Nephron progenitor cell (in vitro differentiated cells): ENCODE measurements at regions not wholly inside any gene's neighbourhood (a gene's known extent, or its start where the extent isn't known, plus 50 kb on each side); places are given as distances from the start of the nearest gene placed in this dataset.

ENCODE experiments used
- DNase-seq: peaks from one replicate; pipeline ENCODE4 v3.0.0; 2021
- H3K27ac Mint-ChIP-seq: 2 replicates; pipeline ENCODE4 v1.8.0; 2021; ENCODE audit warnings: mild to moderate bottlenecking, moderate library complexity, mixed read lengths
- H3K27me3 Mint-ChIP-seq: 2 replicates; pipeline ENCODE4 v1.8.0; 2021; ENCODE audit warnings: mild to moderate bottlenecking, low read depth, mixed read lengths; ENCODE audit not compliant: poor library complexity
- H3K36me3 Mint-ChIP-seq: 2 replicates; pipeline ENCODE4 v1.8.0; 2021; ENCODE audit warnings: low read depth, mixed read lengths
- H3K4me1 Mint-ChIP-seq: 2 replicates; pipeline ENCODE4 v1.8.0; 2021; ENCODE audit warnings: mixed read lengths
- H3K4me3 Mint-ChIP-seq: 2 replicates; pipeline ENCODE4 v1.8.0; 2021; ENCODE audit warnings: mild to moderate bottlenecking, moderate library complexity, mixed read lengths
- H3K9me3 Mint-ChIP-seq: 2 replicates; pipeline ENCODE4 v1.8.0; 2021; ENCODE audit warnings: mild to moderate bottlenecking, moderate library complexity, mixed read lengths
- TF ChIP-seq, protein P1 (sequence below): fragments of 200-600 bp; sonication (generic); IDR thresholded peaks from 2 replicates; pipeline ENCODE4 v1.5.0; 2021; ENCODE audit warnings: antibody characterized with exemption

GRCh38 chr5:143471041-143471509, 67.6 kb upstream of the NR3C1 start:
- no peak for DNase-seq
- Mint-ChIP-seq H3K27ac (no peak overlapping the region), H3K4me3 (no peak overlapping the region), H3K9me3 (no peaks in the 10 kb centered on the region), H3K36me3 (no peaks in the 10 kb centered on the region), H3K4me1 (no peaks in the 10 kb centered on the region), H3K27me3 (no peaks in the 10 kb centered on the region)
- TF ChIP-seq, protein P1, sequence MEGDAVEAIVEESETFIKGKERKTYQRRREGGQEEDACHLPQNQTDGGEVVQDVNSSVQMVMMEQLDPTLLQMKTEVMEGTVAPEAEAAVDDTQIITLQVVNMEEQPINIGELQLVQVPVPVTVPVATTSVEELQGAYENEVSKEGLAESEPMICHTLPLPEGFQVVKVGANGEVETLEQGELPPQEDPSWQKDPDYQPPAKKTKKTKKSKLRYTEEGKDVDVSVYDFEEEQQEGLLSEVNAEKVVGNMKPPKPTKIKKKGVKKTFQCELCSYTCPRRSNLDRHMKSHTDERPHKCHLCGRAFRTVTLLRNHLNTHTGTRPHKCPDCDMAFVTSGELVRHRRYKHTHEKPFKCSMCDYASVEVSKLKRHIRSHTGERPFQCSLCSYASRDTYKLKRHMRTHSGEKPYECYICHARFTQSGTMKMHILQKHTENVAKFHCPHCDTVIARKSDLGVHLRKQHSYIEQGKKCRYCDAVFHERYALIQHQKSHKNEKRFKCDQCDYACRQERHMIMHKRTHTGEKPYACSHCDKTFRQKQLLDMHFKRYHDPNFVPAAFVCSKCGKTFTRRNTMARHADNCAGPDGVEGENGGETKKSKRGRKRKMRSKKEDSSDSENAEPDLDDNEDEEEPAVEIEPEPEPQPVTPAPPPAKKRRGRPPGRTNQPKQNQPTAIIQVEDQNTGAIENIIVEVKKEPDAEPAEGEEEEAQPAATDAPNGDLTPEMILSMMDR, result no peak

DNA sequence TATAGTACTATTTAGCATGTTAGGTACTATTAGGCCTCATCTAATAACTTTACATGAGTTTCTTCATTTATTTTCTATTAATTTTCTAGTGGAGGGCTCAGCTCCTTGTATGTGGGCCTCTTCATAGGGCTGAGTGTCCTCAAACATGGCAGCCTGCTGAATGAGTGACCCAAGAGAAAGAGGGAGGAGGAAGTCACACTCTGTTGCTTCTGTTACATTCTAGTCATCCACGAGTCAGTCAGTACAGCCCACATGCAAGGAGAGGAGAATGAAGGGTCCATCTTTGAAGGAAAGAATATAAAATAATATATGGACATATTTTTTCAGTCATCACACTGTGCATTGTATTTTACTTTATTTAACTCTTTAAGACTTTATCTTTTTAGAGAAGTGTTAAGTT, 66.6 kb upstream of the NR3C1 start:
- Mint-ChIP-seq H3K4me1 (no peaks in the 10 kb centered on the region), H3K27ac (no peak overlapping the region), H3K4me3 (no peak overlapping the region), H3K9me3 (peaks cover under 1% of the 10 kb centered on the region), H3K27me3 (no peaks in the 10 kb centered on the region), H3K36me3 (no peaks in the 10 kb centered on the region)
- DNase-seq, result no peak
- TF ChIP-seq, protein P1, result no peak

GRCh38 chr5:143469125-143469524, 65.6 kb upstream of the NR3C1 start:
- TF ChIP-seq, protein P1, result no peak
- peaks cover 5% of the 10 kb centered on the region for H3K9me3 Mint-ChIP-seq
- H3K27me3 Mint-ChIP-seq, result no peaks in the 10 kb centered on the region
- no peak overlapping the region for H3K4me3 Mint-ChIP-seq
- H3K27ac Mint-ChIP-seq, result no peak overlapping the region
- H3K36me3 Mint-ChIP-seq, result no peaks in the 10 kb centered on the region
- DNase-seq, result no peak
- no peaks in the 10 kb centered on the region for H3K4me1 Mint-ChIP-seq

GRCh38 chr5:143466632-143467031, 63.1 kb upstream of the NR3C1 start:
- Mint-ChIP-seq H3K27ac (no peak overlapping the region), H3K27me3 (no peaks in the 10 kb centered on the region), H3K4me1 (no peaks in the 10 kb centered on the region), H3K36me3 (no peaks in the 10 kb centered on the region), H3K9me3 (peaks cover 5% of the 10 kb centered on the region), H3K4me3 (no peak overlapping the region)
- TF ChIP-seq, protein P1, result no peak
- DNase-seq, result no peak

DNA sequence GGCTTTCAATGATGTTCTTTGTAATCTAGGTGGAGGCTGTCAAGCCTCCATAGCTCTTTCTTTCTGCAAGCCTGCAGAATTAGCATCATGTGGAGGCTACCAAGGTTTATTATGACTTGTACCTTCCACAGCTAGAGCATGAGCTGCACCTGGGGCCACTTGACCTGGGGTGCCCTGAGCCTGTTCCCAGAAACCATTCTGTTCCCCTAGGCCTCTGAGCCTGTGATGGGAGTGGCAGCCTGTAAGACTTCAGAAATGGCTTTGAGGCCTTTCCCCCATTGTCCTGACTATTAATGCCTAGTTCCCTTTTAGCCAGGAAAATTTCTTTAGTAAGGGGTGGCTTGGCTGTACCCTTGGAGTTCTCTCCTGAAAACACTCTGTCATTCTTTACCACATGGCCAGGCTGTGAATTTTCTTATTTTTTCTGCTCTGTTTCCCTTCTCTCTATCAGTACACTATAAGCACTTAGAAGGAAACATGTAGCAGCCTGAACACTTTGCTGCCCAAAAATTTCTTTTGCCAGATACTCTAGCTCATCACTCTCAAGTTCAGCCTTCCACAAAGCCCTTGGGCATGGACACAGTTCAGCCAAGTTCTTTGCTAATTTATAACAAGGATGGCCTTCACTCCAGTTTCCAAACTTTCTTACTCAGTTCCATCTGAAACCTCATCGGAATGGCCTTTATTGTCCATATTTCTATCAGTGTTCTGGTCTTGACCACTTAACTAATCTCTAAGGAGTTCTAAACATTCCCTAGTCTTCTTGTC, 61.4 kb upstream of the NR3C1 start:
- Mint-ChIP-seq H3K9me3 (peaks cover 5% of the 10 kb centered on the region), H3K27me3 (no peaks in the 10 kb centered on the region)
- no peak for DNase-seq

More for the DNA sequence above, 61.4 kb upstream of the NR3C1 start:
- H3K4me1 Mint-ChIP-seq, result no peaks in the 10 kb centered on the region
- TF ChIP-seq, protein P1, result no peak
- no peak overlapping the region for H3K4me3 Mint-ChIP-seq
- no peaks in the 10 kb centered on the region for H3K36me3 Mint-ChIP-seq
- no peak overlapping the region for H3K27ac Mint-ChIP-seq
